SK-N-SH treated with all-trans-retinoic acid at 6 μM for 48 hours (cell line): ENCODE measurements at regions not wholly inside any gene's neighbourhood (a gene's known extent, or its start where the extent isn't known, plus 50 kb on each side); places are given as distances from the start of the nearest gene placed in this dataset.

Experiments used
- ARNTL ChIP-seq: fragments of 450-650 bp; formaldehyde crosslinking; IDR thresholded peaks from 2 replicates; pipeline ENCODE4 v1.5.0; 2020; ENCODE audit warnings: low read depth, mild to moderate bottlenecking, moderate library complexity, borderline replicate concordance
- ESRRG ChIP-seq: fragments of 250-450 bp; sonication (Bioruptor Pico); IDR thresholded peaks from 2 replicates; pipeline ENCODE4 v1.6.1; 2021; ENCODE audit warnings: mild to moderate bottlenecking
- GLIS3 ChIP-seq: fragments of 250-450 bp; sonication (Bioruptor Pico); IDR thresholded peaks from 2 replicates; pipeline ENCODE4 v1.5.0; 2020; ENCODE audit warnings: mild to moderate bottlenecking, moderate library complexity
- PPARA ChIP-seq: fragments of 250-450 bp; sonication (Bioruptor Pico); IDR thresholded peaks from 2 replicates; pipeline ENCODE4 v1.5.0; 2020; ENCODE audit warnings: mild to moderate bottlenecking, borderline replicate concordance
- TCF4 ChIP-seq: fragments of 250-450 bp; sonication (Bioruptor Pico); IDR thresholded peaks from 2 replicates; pipeline ENCODE4 v1.8.0; 2021; ENCODE audit warnings: mild to moderate bottlenecking, moderate library complexity, borderline replicate concordance
- ZFP30 ChIP-seq: fragments of 450-650 bp; formaldehyde crosslinking; IDR thresholded peaks from 2 replicates; pipeline ENCODE4 v1.5.0; 2022; ENCODE audit warnings: mild to moderate bottlenecking, moderate library complexity
- TF ChIP-seq, protein P1 (sequence below): fragments of 250-450 bp; sonication (Bioruptor Pico); IDR thresholded peaks from 2 replicates; pipeline ENCODE4 v1.8.0; 2020; ENCODE audit warnings: mild to moderate bottlenecking, moderate library complexity, borderline replicate concordance
- TF ChIP-seq, protein P2 (sequence below): fragments of 250-450 bp; sonication (Bioruptor Pico); IDR thresholded peaks from 2 replicates; pipeline ENCODE4 v1.5.1; 2021; ENCODE audit warnings: mild to moderate bottlenecking, moderate library complexity

DNA sequence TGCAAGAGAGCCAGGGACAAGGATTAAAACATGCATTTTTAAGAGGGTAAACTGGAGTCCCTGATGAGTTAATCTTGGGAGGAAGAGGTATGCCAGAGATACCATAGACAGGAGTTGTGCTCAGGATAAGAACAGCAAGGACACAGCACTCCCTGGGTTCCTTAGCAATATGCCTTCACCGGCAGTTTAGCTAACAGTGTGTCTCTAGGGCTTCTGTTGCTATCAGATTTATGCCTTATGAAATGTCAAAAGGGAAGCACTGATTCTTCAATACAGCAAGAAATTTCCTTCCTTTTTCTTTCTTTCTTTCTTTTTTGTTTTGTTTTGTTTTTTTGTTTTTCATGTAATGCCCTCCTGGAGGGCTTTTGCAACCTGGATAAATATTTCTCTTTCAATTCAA lies 71.3 kb upstream of the LARGE1 start:
- TF ChIP-seq TCF4 (no peak), ESRRG (CRISPR knock-in tag) (no peak), ARNTL (no peak), GLIS3 (CRISPR knock-in tag) (no peak), PPARA (CRISPR knock-in tag) (no peak), ZFP30 (CRISPR knock-in tag) (no peak)
- TF ChIP-seq, protein P1, sequence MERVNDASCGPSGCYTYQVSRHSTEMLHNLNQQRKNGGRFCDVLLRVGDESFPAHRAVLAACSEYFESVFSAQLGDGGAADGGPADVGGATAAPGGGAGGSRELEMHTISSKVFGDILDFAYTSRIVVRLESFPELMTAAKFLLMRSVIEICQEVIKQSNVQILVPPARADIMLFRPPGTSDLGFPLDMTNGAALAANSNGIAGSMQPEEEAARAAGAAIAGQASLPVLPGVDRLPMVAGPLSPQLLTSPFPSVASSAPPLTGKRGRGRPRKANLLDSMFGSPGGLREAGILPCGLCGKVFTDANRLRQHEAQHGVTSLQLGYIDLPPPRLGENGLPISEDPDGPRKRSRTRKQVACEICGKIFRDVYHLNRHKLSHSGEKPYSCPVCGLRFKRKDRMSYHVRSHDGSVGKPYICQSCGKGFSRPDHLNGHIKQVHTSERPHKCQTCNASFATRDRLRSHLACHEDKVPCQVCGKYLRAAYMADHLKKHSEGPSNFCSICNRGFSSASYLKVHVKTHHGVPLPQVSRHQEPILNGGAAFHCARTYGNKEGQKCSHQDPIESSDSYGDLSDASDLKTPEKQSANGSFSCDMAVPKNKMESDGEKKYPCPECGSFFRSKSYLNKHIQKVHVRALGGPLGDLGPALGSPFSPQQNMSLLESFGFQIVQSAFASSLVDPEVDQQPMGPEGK (CRISPR knock-in tag), result no peak
- TF ChIP-seq, protein P2, sequence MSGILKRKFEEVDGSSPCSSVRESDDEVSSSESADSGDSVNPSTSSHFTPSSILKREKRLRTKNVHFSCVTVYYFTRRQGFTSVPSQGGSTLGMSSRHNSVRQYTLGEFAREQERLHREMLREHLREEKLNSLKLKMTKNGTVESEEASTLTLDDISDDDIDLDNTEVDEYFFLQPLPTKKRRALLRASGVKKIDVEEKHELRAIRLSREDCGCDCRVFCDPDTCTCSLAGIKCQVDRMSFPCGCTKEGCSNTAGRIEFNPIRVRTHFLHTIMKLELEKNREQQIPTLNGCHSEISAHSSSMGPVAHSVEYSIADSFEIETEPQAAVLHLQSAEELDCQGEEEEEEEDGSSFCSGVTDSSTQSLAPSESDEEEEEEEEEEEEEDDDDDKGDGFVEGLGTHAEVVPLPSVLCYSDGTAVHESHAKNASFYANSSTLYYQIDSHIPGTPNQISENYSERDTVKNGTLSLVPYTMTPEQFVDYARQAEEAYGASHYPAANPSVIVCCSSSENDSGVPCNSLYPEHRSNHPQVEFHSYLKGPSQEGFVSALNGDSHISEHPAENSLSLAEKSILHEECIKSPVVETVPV, result no peak
